ENCODE measurements at regions not wholly inside any gene's neighbourhood (a gene's known extent, or its start where the extent isn't known, plus 50 kb on each side); places are given as distances from the start of the nearest gene placed in this dataset.

- TF ChIP-seq PRDM1 (tag by site-specific recombination; IDR thresholded peaks at IDR 0.05) (peak; percentile 89), BCL11A (tag by site-specific recombination; IDR thresholded peaks at IDR 0.05; ENCODE audit: low read depth) (no peak), ZNF366 (tag by site-specific recombination; conservative IDR thresholded peaks at IDR 0.05) (peak; percentile 66), YY2 (tag by site-specific recombination; IDR thresholded peaks at IDR 0.05) (no peak)
- ChIA-PET CTCF (no interaction called here), POLR2A (no interaction called here)
- no peaks in the 10 kb centered on the region for H3K4me1 ChIP-seq (ENCODE audit: control insufficient read depth, insufficient read depth, low read length)
- H3K4me3 ChIP-seq (ENCODE audit: low read depth, low read length), result no peak overlapping the region
- no peaks in the 10 kb centered on the region for H3K36me3 ChIP-seq (ENCODE audit: control insufficient read depth in 2 of 2, insufficient read depth in 1 of 2, low read length in 2 of 2)
- H3K27ac ChIP-seq (ENCODE audit: extremely low read depth, low read depth, low read length), result no peak overlapping the region
- no peaks in the 10 kb centered on the region for H3K9me3 ChIP-seq (ENCODE audit: control insufficient read depth, insufficient read depth, low read depth, low read length)
Observed at GRCh38 chr15:30788595-30788994, 115.1 kb upstream of the FAN1 start.

- no peak for TF ChIP-seq ZBTB8A (tag by site-specific recombination; IDR thresholded peaks at IDR 0.05)
- TF ChIP-seq ZNF292 (tag by site-specific recombination; IDR thresholded peaks at IDR 0.05; ENCODE audit: borderline replicate concordance, low read depth), result no peak
- TF ChIP-seq KLF17 (tag by site-specific recombination; IDR thresholded peaks at IDR 0.05), result no peak
- no peak for TF ChIP-seq PRDM2 (tag by site-specific recombination; IDR thresholded peaks at IDR 0.05; ENCODE audit: borderline replicate concordance)
- no peak for TF ChIP-seq ZNF211 (tag by site-specific recombination; IDR thresholded peaks at IDR 0.05; ENCODE audit: low read depth)
- TF ChIP-seq CTCF (tag by site-specific recombination; IDR thresholded peaks at IDR 0.05), result no peak
- no peak for TF ChIP-seq ZNF549 (tag by site-specific recombination; IDR thresholded peaks at IDR 0.05)
- no peak for TF ChIP-seq ZNF280D (tag by site-specific recombination; IDR thresholded peaks at IDR 0.05)
- TF ChIP-seq KLF16 (tag by site-specific recombination; IDR thresholded peaks at IDR 0.05), result no peak
- TF ChIP-seq, protein P1, sequence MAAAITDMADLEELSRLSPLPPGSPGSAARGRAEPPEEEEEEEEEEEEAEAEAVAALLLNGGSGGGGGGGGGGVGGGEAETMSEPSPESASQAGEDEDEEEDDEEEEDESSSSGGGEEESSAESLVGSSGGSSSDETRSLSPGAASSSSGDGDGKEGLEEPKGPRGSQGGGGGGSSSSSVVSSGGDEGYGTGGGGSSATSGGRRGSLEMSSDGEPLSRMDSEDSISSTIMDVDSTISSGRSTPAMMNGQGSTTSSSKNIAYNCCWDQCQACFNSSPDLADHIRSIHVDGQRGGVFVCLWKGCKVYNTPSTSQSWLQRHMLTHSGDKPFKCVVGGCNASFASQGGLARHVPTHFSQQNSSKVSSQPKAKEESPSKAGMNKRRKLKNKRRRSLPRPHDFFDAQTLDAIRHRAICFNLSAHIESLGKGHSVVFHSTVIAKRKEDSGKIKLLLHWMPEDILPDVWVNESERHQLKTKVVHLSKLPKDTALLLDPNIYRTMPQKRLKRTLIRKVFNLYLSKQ (tag by site-specific recombination; IDR thresholded peaks at IDR 0.05; ENCODE audit: borderline replicate concordance), result no peak
- no peak for TF ChIP-seq ZNF623 (tag by site-specific recombination; IDR thresholded peaks at IDR 0.05)
- TF ChIP-seq ZNF791 (tag by site-specific recombination; IDR thresholded peaks at IDR 0.05), result no peak
- no peak for TF ChIP-seq ZNF248 (tag by site-specific recombination; IDR thresholded peaks at IDR 0.05)
- no peak for TF ChIP-seq SP2 (tag by site-specific recombination; IDR thresholded peaks at IDR 0.05)
- no peaks in the 10 kb centered on the region for H3K9me3 ChIP-seq (ENCODE audit: control insufficient read depth, insufficient read depth, low read depth, low read length)
- H3K4me1 ChIP-seq (ENCODE audit: control insufficient read depth, insufficient read depth, low read length), result no peaks in the 10 kb centered on the region
- POLR2A ChIA-PET, result no interaction called here
- H3K27ac ChIP-seq (ENCODE audit: extremely low read depth, low read depth, low read length), result no peak overlapping the region
- CTCF ChIA-PET, result interaction anchor here (0.6 kb wide), 1 partner anchor 392 kb away, joined by 3 read pairs; no protein-coding TSS in a partner anchor
- H3K36me3 ChIP-seq (ENCODE audit: control insufficient read depth in 2 of 2, insufficient read depth in 1 of 2, low read length in 2 of 2), result no peaks in the 10 kb centered on the region
- H3K4me3 ChIP-seq (ENCODE audit: low read depth, low read length), result no peak overlapping the region
Observed at GRCh38 chr15:30791239-30792175, 112.2 kb upstream of the FAN1 start.
